ENCODE measurements at regions not wholly inside any gene's neighbourhood (a gene's known extent, or its start where the extent isn't known, plus 50 kb on each side); places are given as distances from the start of the nearest gene placed in this dataset.

DNA sequence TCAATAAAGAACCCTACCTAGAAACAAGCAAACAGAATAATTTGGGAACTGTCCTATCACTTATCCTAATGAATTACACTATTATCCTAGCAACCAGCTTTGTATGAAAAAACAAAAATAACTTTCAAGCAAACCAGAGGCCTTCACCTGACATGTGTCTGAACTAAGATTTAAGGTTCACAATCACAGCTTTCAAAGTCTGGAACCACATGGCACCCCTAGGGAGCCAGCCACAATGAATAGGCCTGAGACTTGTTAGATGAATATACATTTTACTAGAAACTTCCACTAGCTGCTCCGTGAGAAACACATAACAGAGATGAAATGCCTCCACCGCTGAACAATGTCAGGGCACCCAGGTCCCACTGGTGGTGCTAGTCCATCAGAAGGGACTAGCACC, 65.8 kb upstream of the CYP2D6 start:
- WGBS (ENCODE audit: insufficient coverage, low lambda C conversion rate) = no CpG with 5 or more reads among the region's 2 CpGs
- H3K4me3 ChIP-seq (ENCODE audit: low read length) = no peak overlapping the region
- H3K27me3 ChIP-seq (ENCODE audit: control insufficient read depth, insufficient read depth, low read length) = no peaks in the 10 kb centered on the region
- H3K27ac ChIP-seq (ENCODE audit: low read length) = no peak overlapping the region
- H3K9me3 ChIP-seq (ENCODE audit: control insufficient read depth, low read depth, low read length) = no peaks in the 10 kb centered on the region
- H3K4me1 ChIP-seq (ENCODE audit: control insufficient read depth, insufficient read depth, low read length) = no peaks in the 10 kb centered on the region
- H3K36me3 ChIP-seq (ENCODE audit: control insufficient read depth, insufficient read depth, low read length) = peaks cover 2% of the 10 kb centered on the region
- no peak for DNase-seq

DNA sequence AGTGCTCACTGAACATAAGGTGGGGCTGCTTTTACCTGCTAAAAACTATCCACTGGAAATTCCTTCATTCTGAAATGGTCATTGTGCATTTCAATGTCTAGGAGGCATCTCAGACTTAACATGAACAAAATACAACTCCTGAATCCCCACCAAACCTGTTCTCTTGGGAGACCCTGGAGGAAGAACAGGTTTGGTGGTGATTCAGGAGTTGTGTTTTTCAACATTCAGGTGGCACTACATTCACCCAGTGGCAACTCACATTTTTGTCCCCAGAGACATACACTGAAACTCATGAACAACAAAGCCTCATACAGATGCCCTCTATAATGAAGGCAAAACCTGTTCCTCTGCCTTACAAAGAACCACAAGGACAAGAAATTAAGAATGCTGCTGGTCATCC, 64.3 kb upstream of the CYP2D6 start:
- H3K36me3 ChIP-seq (ENCODE audit: control insufficient read depth, insufficient read depth, low read length) = no peaks in the 10 kb centered on the region
- H3K4me1 ChIP-seq (ENCODE audit: control insufficient read depth, insufficient read depth, low read length) = no peaks in the 10 kb centered on the region
- H3K27me3 ChIP-seq (ENCODE audit: control insufficient read depth, insufficient read depth, low read length) = no peaks in the 10 kb centered on the region
- H3K9me3 ChIP-seq (ENCODE audit: control insufficient read depth, low read depth, low read length) = no peaks in the 10 kb centered on the region
- no peak overlapping the region for H3K4me3 ChIP-seq (ENCODE audit: low read length)
- DNase-seq = no peak
- no peak overlapping the region for H3K27ac ChIP-seq (ENCODE audit: low read length)

DNA sequence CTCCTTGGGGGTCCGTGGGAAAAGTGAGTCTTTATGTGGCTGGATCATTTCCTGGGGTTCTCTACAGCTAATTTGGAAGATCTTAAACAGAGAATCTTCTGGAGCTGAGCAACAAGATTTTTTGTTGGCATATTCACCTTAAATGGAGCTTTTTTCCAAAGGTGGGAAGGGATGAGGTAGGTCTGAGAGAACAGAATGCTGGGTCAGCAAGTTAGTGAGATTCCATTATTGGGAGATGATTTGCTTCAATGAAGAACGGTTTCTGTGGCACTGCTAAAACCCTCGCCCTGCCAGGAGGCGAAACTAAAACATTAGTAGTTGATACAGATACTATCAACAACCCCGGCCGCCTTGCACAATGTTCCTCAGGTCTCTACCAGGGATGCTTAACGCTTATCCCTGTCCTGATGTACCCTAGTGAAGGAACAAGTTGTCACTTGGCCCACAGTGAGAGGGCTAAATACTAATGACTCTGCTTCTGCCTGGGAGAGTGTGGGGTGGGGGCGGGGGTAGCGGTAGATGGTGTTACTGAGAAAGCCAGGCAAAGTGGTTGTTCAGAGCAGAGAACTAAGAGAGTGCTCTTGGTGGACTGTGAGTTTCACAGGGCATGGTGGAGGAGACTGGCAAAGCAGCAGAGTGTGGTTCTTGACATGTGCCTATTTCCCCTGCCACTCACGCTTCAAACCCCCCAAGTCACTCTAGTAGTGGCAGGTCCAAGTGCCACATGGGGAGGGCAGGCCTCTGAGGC, 63.7 kb upstream of the CYP2D6 start:
- no peak for DNase-seq
- Histone ChIP-seq H3K9me3 (ENCODE audit: control insufficient read depth, low read depth, low read length) (no peaks in the 10 kb centered on the region), H3K36me3 (ENCODE audit: control insufficient read depth, insufficient read depth, low read length) (no peaks in the 10 kb centered on the region), H3K4me1 (ENCODE audit: control insufficient read depth, insufficient read depth, low read length) (no peaks in the 10 kb centered on the region), H3K27ac (ENCODE audit: low read length) (no peak overlapping the region), H3K4me3 (ENCODE audit: low read length) (no peak overlapping the region), H3K27me3 (ENCODE audit: control insufficient read depth, insufficient read depth, low read length) (no peaks in the 10 kb centered on the region)
- WGBS (ENCODE audit: insufficient coverage, low lambda C conversion rate) = 100% methylated on average over 2 of the region's 10 CpGs

DNA sequence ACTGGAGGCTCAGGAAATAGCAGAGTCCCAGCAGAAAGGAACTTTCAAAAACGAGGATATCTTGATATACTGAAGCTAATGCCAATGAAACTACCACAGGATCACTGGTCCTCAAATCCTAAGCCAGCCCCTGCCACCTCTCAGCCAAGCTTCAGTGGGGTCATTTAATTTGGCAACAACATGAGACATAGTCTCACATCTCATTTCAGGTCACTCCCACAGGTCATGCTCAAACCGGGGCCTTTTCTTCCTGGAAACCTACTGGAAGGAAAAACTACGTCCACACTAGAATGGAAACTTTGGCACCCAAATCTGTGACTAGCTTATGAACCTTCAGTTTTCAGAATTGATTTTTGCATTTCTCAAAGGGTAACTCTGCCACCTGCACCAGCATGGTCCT, 61.9 kb upstream of the CYP2D6 start:
- Histone ChIP-seq H3K4me3 (ENCODE audit: low read length) (no peak overlapping the region), H3K9me3 (ENCODE audit: control insufficient read depth, low read depth, low read length) (no peaks in the 10 kb centered on the region), H3K27ac (ENCODE audit: low read length) (no peak overlapping the region), H3K4me1 (ENCODE audit: control insufficient read depth, insufficient read depth, low read length) (peaks cover 7% of the 10 kb centered on the region), H3K36me3 (ENCODE audit: control insufficient read depth, insufficient read depth, low read length) (no peaks in the 10 kb centered on the region), H3K27me3 (ENCODE audit: control insufficient read depth, insufficient read depth, low read length) (no peaks in the 10 kb centered on the region)
- no peak for DNase-seq
- WGBS (ENCODE audit: insufficient coverage, low lambda C conversion rate) = no CpG with 5 or more reads among the region's 3 CpGs

DNA sequence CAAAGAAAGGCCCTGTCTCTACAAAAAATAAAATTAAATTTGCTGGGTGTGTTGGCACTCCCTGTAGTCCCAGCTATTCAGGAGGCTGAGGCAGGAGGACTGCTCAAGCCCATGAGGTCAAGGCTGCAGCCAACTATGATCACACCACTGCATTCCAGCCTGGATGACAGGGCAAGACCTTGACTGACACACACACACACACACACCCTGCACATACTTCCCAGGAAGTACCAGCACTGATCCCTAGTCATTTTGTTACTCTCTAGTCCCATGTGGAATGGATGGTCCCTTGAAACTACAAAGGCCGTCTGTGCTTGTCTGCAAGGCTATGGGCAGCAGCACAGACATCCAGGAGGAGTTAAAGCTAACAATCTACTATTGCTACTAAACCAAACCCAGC, 59.7 kb upstream of the CYP2D6 start:
- Histone ChIP-seq H3K36me3 (ENCODE audit: control insufficient read depth, insufficient read depth, low read length) (no peaks in the 10 kb centered on the region), H3K9me3 (ENCODE audit: control insufficient read depth, low read depth, low read length) (no peaks in the 10 kb centered on the region), H3K27ac (ENCODE audit: low read length) (no peak overlapping the region), H3K4me1 (ENCODE audit: control insufficient read depth, insufficient read depth, low read length) (peaks cover 11% of the 10 kb centered on the region), H3K4me3 (ENCODE audit: low read length) (no peak overlapping the region), H3K27me3 (ENCODE audit: control insufficient read depth, insufficient read depth, low read length) (no peaks in the 10 kb centered on the region)
- DNase-seq = no peak
- no CpG with 5 or more reads among the region's 1 CpG for WGBS (ENCODE audit: insufficient coverage, low lambda C conversion rate)

DNA sequence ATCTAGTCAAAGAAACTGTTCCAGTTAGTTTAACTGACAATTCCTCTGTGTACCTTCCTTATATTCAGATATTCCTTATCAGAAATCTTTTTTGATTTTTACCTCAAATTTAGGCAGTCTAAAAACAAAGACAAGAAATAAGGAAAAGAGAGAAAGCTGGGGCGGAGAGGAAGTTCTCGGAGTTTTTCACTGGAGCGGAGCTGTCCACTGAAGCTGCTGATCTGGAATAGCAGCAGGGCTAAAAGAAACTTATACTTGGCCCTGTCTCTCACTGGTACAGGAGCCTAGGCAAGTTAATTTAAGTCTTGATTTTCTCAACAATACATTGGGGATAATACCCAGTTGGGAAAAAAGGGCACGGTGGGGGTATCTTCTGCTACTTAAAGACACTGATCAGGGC, 59.2 kb upstream of the CYP2D6 start:
- Histone ChIP-seq H3K27ac (ENCODE audit: low read length) (no peak overlapping the region), H3K4me3 (ENCODE audit: low read length) (no peak overlapping the region), H3K27me3 (ENCODE audit: control insufficient read depth, insufficient read depth, low read length) (no peaks in the 10 kb centered on the region), H3K9me3 (ENCODE audit: control insufficient read depth, low read depth, low read length) (no peaks in the 10 kb centered on the region), H3K4me1 (ENCODE audit: control insufficient read depth, insufficient read depth, low read length) (peaks cover 11% of the 10 kb centered on the region), H3K36me3 (ENCODE audit: control insufficient read depth, insufficient read depth, low read length) (no peaks in the 10 kb centered on the region)
- WGBS (ENCODE audit: insufficient coverage, low lambda C conversion rate) = 100% methylated on average over 1 of the region's 4 CpGs
- no peak for DNase-seq

DNA sequence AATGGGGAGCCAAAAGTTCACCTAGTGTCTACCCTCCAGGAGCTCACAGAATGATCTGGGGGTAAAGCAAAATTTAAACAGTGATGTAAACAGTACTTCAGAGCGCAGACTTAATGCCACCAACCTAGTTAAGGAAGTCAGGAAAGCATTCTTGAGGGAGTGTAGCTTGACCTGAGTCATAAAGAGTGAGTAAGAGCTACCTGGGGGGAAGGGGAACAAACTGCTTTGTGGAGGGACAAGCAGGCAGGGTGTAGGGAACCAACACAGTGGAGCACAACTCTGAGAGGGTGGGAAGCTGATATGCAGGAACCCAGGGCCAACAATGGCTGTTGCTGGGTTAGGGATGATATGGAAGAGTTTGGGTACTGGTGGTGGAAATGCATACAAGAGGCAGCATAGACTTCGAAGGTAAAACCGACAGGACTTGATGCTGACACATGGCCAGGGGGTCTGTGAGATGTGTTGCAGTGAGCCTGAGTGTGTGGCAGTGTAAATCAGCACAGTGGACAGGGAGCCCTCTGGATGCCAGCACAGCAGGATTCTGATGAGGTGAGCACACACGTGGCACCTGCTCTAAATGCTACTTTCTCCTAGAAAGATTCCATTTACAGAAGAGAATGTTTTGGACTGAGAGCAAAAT, 58.3 kb upstream of the CYP2D6 start:
- Histone ChIP-seq H3K36me3 (ENCODE audit: control insufficient read depth, insufficient read depth, low read length) (no peaks in the 10 kb centered on the region), H3K4me1 (ENCODE audit: control insufficient read depth, insufficient read depth, low read length) (peaks cover 19% of the 10 kb centered on the region), H3K27me3 (ENCODE audit: control insufficient read depth, insufficient read depth, low read length) (no peaks in the 10 kb centered on the region), H3K4me3 (ENCODE audit: low read length) (no peak overlapping the region), H3K27ac (ENCODE audit: low read length) (peak overlapping the region; percentile 5), H3K9me3 (ENCODE audit: control insufficient read depth, low read depth, low read length) (no peaks in the 10 kb centered on the region)
- peak; percentile 31 to 61 for DNase-seq
- no CpG with 5 or more reads among the region's 4 CpGs for WGBS (ENCODE audit: insufficient coverage, low lambda C conversion rate)

DNA sequence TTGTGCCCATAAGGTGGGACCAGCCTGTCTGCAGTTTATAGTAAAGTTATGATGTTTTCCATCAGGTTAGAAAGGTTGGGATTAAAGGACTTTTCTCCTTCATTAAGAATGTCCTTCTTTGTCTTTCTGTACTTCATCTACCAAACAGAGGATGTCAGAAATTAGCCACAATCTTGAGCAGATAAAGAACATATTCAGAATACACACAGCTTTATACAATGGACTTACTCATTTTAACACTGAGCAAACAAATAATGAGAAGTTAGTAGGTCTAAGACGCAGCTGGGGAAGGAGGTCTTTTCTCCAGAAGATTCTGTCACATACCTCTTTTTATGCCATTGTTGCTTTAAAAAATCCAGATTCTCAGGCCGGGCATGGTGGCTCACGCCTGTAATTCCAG, 57.0 kb upstream of the CYP2D6 start:
- no CpG with 5 or more reads among the region's 3 CpGs for WGBS (ENCODE audit: insufficient coverage, low lambda C conversion rate)
- H3K27ac ChIP-seq (ENCODE audit: low read length) = no peak overlapping the region
- no peaks in the 10 kb centered on the region for H3K36me3 ChIP-seq (ENCODE audit: control insufficient read depth, insufficient read depth, low read length)
- H3K9me3 ChIP-seq (ENCODE audit: control insufficient read depth, low read depth, low read length) = no peaks in the 10 kb centered on the region
- no peaks in the 10 kb centered on the region for H3K27me3 ChIP-seq (ENCODE audit: control insufficient read depth, insufficient read depth, low read length)
- H3K4me3 ChIP-seq (ENCODE audit: low read length) = no peak overlapping the region
- H3K4me1 ChIP-seq (ENCODE audit: control insufficient read depth, insufficient read depth, low read length) = peaks cover 30% of the 10 kb centered on the region
- DNase-seq = no peak

DNA sequence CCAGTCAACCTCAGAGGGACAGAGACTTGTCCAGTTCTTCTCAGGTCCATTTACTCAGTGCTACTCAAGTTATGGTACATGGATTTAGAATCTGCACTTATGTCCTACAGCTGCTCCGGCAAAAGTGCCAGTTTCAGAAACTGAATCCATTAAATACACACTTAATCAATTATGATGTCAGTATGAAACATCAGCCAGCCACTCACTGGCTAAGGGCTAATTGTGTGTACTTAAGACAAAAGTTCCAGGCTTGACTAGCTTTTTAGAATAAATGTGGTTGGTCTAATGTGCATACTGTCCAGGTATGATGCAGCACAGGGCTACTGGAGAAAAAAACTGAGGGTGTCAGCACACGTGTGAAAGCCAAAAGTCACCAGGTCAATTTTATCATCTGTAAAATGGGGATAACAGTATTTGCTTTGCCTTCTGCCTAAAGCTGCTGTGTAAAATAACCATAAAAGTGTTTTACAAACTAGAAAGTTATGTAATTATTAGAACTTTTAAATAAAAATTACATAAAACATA, 55.4 kb upstream of the CYP2D6 start:
- Histone ChIP-seq H3K9me3 (ENCODE audit: control insufficient read depth, low read depth, low read length) (no peaks in the 10 kb centered on the region), H3K36me3 (ENCODE audit: control insufficient read depth, insufficient read depth, low read length) (no peaks in the 10 kb centered on the region), H3K27ac (ENCODE audit: low read length) (no peak overlapping the region), H3K27me3 (ENCODE audit: control insufficient read depth, insufficient read depth, low read length) (no peaks in the 10 kb centered on the region), H3K4me1 (ENCODE audit: control insufficient read depth, insufficient read depth, low read length) (peaks cover 46% of the 10 kb centered on the region), H3K4me3 (ENCODE audit: low read length) (no peak overlapping the region)
- DNase-seq = no peak
- 57% methylated on average over 1 of the region's 2 CpGs for WGBS (ENCODE audit: insufficient coverage, low lambda C conversion rate)

DNA sequence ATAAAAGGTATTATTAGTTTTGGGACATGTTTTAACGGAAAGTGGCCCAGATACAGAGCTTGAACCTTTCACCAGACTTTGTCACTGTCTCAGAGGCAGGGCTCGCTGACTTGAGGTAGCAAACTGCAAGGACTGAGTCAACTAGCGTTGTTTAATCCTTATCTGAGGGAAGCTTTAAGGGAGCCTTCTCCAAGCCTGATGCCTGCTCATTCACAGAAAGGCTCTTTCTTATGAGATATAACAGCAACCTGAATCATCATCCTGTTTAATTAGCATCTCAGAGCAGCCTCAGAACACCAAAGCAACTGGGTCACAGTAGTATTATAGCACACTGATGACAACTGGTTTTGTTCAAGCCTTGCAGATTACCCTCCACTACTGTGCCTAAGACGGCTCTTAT, 54.2 kb upstream of the CYP2D6 start:
- Histone ChIP-seq H3K9me3 (ENCODE audit: control insufficient read depth, low read depth, low read length) (no peaks in the 10 kb centered on the region), H3K27me3 (ENCODE audit: control insufficient read depth, insufficient read depth, low read length) (no peaks in the 10 kb centered on the region), H3K36me3 (ENCODE audit: control insufficient read depth, insufficient read depth, low read length) (peaks cover under 1% of the 10 kb centered on the region), H3K4me3 (ENCODE audit: low read length) (no peak overlapping the region), H3K4me1 (ENCODE audit: control insufficient read depth, insufficient read depth, low read length) (peaks cover 58% of the 10 kb centered on the region), H3K27ac (ENCODE audit: low read length) (peak overlapping the region; percentile 79)
- DNase-seq = no peak
- WGBS (ENCODE audit: insufficient coverage, low lambda C conversion rate) = 83% methylated on average over 1 of the region's 4 CpGs

All from large intestine (tissue), 3 donors.